ENCODE measurements at regions not wholly inside any gene's neighbourhood (a gene's known extent, or its start where the extent isn't known, plus 50 kb on each side); places are given as distances from the start of the nearest gene placed in this dataset.

- TF ChIP-seq POLR2A (IDR thresholded peaks at IDR 0.05; ENCODE audit: low read length): no peak
- no peak for TF ChIP-seq GATA1 (IDR thresholded peaks at IDR 0.05; ENCODE audit: low read depth, low read length)
Measured at GRCh38 chr6:168376120-168376519, 56.5 kb upstream of the DACT2 start.
